HepG2 (cell line): ENCODE measurements at regions not wholly inside any gene's neighbourhood (a gene's known extent, or its start where the extent isn't known, plus 50 kb on each side); places are given as distances from the start of the nearest gene placed in this dataset.

Experiments used
- ATF4 ChIP-seq, 2 experiments: fragments of 450-650 bp in 1 of 2; sonication (generic) in 1 of 2; formaldehyde crosslinking; IDR thresholded peaks; 2 replicates each; pipeline versions ENCODE4 v1.5.0 to v1.8.0; 2020 to 2022; ENCODE audit warnings: mild to moderate bottlenecking in 1 of 2, missing genetic modification reagents in 1 of 2
- MATR3 ChIP-seq: sonication (generic); formaldehyde crosslinking; IDR thresholded peaks from 2 replicates; pipeline ENCODE4 v1.4.0; 2020; ENCODE audit warnings: missing genetic modification reagents
- SP1 ChIP-seq, 2 experiments: fragments of 450-650 bp in 1 of 2; sonication (generic) in 1 of 2; formaldehyde crosslinking in 1 of 2; IDR thresholded peaks; 2 replicates each; pipeline versions ENCODE4 v1.4.0 to v1.6.1; 2016 to 2020; ENCODE audit warnings: missing genetic modification reagents in 1 of 2

GRCh38 chr13:79646880-79647279 lies 165.9 kb downstream of the NDFIP2 start:
- no peak for TF ChIP-seq SP1 (IDR thresholded peaks at IDR 0.05)
- TF ChIP-seq SP1 (CRISPR knock-in tag; IDR thresholded peaks at IDR 0.05): no peak
- no peak for TF ChIP-seq MATR3 (CRISPR knock-in tag)
- no peak for TF ChIP-seq ATF4 (CRISPR knock-in tag; IDR thresholded peaks at IDR 0.05)
